ENCODE measurements at regions not wholly inside any gene's neighbourhood (a gene's known extent, or its start where the extent isn't known, plus 50 kb on each side); places are given as distances from the start of the nearest gene placed in this dataset.

- TF ChIP-seq, protein P1, sequence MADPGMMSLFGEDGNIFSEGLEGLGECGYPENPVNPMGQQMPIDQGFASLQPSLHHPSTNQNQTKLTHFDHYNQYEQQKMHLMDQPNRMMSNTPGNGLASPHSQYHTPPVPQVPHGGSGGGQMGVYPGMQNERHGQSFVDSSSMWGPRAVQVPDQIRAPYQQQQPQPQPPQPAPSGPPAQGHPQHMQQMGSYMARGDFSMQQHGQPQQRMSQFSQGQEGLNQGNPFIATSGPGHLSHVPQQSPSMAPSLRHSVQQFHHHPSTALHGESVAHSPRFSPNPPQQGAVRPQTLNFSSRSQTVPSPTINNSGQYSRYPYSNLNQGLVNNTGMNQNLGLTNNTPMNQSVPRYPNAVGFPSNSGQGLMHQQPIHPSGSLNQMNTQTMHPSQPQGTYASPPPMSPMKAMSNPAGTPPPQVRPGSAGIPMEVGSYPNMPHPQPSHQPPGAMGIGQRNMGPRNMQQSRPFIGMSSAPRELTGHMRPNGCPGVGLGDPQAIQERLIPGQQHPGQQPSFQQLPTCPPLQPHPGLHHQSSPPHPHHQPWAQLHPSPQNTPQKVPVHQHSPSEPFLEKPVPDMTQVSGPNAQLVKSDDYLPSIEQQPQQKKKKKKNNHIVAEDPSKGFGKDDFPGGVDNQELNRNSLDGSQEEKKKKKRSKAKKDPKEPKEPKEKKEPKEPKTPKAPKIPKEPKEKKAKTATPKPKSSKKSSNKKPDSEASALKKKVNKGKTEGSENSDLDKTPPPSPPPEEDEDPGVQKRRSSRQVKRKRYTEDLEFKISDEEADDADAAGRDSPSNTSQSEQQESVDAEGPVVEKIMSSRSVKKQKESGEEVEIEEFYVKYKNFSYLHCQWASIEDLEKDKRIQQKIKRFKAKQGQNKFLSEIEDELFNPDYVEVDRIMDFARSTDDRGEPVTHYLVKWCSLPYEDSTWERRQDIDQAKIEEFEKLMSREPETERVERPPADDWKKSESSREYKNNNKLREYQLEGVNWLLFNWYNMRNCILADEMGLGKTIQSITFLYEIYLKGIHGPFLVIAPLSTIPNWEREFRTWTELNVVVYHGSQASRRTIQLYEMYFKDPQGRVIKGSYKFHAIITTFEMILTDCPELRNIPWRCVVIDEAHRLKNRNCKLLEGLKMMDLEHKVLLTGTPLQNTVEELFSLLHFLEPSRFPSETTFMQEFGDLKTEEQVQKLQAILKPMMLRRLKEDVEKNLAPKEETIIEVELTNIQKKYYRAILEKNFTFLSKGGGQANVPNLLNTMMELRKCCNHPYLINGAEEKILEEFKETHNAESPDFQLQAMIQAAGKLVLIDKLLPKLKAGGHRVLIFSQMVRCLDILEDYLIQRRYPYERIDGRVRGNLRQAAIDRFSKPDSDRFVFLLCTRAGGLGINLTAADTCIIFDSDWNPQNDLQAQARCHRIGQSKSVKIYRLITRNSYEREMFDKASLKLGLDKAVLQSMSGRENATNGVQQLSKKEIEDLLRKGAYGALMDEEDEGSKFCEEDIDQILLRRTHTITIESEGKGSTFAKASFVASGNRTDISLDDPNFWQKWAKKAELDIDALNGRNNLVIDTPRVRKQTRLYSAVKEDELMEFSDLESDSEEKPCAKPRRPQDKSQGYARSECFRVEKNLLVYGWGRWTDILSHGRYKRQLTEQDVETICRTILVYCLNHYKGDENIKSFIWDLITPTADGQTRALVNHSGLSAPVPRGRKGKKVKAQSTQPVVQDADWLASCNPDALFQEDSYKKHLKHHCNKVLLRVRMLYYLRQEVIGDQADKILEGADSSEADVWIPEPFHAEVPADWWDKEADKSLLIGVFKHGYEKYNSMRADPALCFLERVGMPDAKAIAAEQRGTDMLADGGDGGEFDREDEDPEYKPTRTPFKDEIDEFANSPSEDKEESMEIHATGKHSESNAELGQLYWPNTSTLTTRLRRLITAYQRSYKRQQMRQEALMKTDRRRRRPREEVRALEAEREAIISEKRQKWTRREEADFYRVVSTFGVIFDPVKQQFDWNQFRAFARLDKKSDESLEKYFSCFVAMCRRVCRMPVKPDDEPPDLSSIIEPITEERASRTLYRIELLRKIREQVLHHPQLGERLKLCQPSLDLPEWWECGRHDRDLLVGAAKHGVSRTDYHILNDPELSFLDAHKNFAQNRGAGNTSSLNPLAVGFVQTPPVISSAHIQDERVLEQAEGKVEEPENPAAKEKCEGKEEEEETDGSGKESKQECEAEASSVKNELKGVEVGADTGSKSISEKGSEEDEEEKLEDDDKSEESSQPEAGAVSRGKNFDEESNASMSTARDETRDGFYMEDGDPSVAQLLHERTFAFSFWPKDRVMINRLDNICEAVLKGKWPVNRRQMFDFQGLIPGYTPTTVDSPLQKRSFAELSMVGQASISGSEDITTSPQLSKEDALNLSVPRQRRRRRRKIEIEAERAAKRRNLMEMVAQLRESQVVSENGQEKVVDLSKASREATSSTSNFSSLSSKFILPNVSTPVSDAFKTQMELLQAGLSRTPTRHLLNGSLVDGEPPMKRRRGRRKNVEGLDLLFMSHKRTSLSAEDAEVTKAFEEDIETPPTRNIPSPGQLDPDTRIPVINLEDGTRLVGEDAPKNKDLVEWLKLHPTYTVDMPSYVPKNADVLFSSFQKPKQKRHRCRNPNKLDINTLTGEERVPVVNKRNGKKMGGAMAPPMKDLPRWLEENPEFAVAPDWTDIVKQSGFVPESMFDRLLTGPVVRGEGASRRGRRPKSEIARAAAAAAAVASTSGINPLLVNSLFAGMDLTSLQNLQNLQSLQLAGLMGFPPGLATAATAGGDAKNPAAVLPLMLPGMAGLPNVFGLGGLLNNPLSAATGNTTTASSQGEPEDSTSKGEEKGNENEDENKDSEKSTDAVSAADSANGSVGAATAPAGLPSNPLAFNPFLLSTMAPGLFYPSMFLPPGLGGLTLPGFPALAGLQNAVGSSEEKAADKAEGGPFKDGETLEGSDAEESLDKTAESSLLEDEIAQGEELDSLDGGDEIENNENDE (IDR thresholded peaks at IDR 0.05; ENCODE audit: insufficient replicate concordance, low read length): no peak
- no peak for TF ChIP-seq YY1 (IDR thresholded peaks at IDR 0.05; ENCODE audit: low read depth, low read length)
- TF ChIP-seq CBX8 (IDR thresholded peaks at IDR 0.05; ENCODE audit: borderline replicate concordance, low read depth, low read length): no peak
- TF ChIP-seq, protein P2, sequence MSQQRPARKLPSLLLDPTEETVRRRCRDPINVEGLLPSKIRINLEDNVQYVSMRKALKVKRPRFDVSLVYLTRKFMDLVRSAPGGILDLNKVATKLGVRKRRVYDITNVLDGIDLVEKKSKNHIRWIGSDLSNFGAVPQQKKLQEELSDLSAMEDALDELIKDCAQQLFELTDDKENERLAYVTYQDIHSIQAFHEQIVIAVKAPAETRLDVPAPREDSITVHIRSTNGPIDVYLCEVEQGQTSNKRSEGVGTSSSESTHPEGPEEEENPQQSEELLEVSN (IDR thresholded peaks at IDR 0.05): no peak
- TF ChIP-seq FOSL1 (IDR thresholded peaks at IDR 0.05; ENCODE audit: insufficient read depth, low read depth, low read length): no peak
- TF ChIP-seq, protein P3, sequence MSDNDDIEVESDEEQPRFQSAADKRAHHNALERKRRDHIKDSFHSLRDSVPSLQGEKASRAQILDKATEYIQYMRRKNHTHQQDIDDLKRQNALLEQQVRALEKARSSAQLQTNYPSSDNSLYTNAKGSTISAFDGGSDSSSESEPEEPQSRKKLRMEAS (IDR thresholded peaks at IDR 0.05): no peak
- no peak for TF ChIP-seq RBBP5 (IDR thresholded peaks at IDR 0.05; ENCODE audit: borderline replicate concordance, low read depth, low read length)
These were observed 148.4 kb upstream of the USP9X start (continued) for GRCh38 chrX:40936827-40937226.

Data from H1 (cell line).